GM12873 (cell line): ENCODE measurements at regions not wholly inside any gene's neighbourhood (a gene's known extent, or its start where the extent isn't known, plus 50 kb on each side); places are given as distances from the start of the nearest gene placed in this dataset.

ENCODE experiments used
- CTCF ChIP-seq: IDR thresholded peaks from 2 replicates; pipeline ENCODE4 v1.5.1; 2012; ENCODE audit warnings: low read depth, mild to moderate bottlenecking, moderate library complexity, low read length, control low read depth; ENCODE audit not compliant: insufficient read depth; ENCODE audit errors: missing control alignments

DNA sequence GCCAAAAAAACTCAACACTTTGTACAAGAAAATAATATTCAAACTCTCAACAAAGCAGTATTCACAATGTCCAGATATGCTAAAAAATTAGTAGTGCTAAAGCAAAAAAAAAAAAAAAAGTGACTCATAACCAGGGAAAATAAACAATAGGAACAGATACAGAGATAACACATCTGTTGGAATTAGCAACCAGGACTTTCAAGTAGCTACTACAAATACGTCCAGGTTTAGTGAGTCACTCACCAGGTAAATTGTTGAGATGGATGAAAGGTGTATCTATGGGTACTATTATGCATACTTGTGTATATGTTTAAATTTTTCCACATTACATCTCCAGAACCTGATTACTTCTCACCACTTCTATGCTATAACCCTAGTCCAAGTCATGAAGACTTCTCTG, 144.8 kb upstream of the SLC35F3 start:
- no peak for TF ChIP-seq CTCF

GRCh38 chr1:233777566-233777965, 126.9 kb upstream of the SLC35F3 start:
- TF ChIP-seq CTCF = no peak

DNA sequence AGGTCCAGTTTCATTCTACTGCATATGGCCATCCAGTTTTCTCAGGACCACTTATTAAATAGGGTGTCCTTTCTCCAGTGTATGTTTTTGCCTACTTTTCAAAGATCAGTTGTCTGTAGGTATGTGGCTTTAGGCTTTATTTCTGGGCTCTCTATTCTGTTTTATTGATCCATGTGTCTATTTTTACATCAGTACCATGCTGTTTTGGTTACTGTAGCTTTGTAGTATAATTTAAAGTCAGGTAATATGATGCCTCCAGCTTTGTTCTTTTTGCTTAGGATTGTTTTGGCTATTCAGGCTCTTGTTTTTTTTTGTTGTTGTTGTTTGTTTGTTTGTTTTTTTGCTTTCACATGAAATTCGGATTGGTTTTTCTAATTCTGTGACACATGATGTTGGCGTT, 124.4 kb upstream of the SLC35F3 start:
- TF ChIP-seq CTCF = no peak

GRCh38 chr1:233782937-233783586, 121.4 kb upstream of the SLC35F3 start:
- TF ChIP-seq CTCF = no peak

GRCh38 chr1:233787599-233787998, 116.9 kb upstream of the SLC35F3 start:
- TF ChIP-seq CTCF = no peak

- TF ChIP-seq CTCF = no peak
These were observed 115.8 kb upstream of the SLC35F3 start for GRCh38 chr1:233788687-233789086.

DNA sequence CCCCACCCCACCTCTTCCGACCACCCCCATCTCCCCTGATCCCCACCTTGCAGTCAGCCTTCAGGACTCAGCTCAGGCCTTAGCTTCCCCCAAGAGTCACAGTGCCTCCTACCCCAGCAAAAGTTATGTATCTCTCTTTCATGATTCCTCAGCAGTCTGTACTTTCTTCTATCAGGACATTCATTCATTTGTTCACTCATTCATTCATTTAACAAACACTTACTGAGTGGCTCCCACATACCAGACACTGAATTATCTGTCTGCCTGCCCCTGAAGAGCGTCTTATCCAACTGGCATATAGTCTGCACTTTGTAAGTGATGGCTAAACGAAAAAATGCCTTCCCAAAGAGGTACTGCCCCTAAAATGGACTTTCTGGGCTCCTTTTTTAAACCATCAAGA, 114.4 kb upstream of the SLC35F3 start:
- TF ChIP-seq CTCF = no peak
